Epithelial cell of proximal tubule (primary cell): ENCODE measurements at regions not wholly inside any gene's neighbourhood (a gene's known extent, or its start where the extent isn't known, plus 50 kb on each side); places are given as distances from the start of the nearest gene placed in this dataset.

Source experiments
- DNase-seq: peaks from one replicate; pipeline ENCODE4 v3.0.0-alpha.2; 2011; ENCODE audit warnings: low read depth
- H3K4me3 ChIP-seq: 2 replicates; pipeline ENCODE4 v1.5.1; 2011; ENCODE audit warnings: low read depth, mild to moderate bottlenecking, low read length
- CTCF ChIP-seq: conservative IDR thresholded peaks from 2 replicates; pipeline ENCODE4 v1.5.1; 2012; ENCODE audit warnings: low read depth, mild to moderate bottlenecking, low read length

DNA sequence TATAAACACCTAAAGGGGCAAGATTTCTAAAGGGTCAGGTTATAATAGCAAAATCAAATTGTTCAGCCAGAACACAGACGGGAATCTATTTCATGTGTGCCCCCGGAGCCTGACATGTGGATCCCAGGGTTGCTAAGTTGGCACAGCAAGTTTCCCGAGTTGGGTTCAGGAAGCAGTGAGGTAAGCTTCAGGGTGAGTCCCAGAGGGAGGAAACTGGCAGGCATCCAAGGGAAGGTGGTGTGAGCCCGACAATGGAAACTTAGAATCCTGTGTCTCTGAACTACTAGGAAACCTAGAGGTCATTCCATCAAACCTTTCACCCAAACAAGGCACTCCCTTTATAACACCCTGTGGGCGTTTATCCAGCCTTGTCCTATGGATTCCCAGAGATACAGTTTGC, 98.4 kb downstream of the ADRB2 start:
- no peak for DNase-seq
- no peak for TF ChIP-seq CTCF
- no peak overlapping the region for H3K4me3 ChIP-seq

- H3K4me3 ChIP-seq: no peak overlapping the region
- DNase-seq: no peak
- TF ChIP-seq CTCF: no peak
These were observed 99.8 kb downstream of the ADRB2 start for GRCh38 chr5:148926207-148926606.

GRCh38 chr5:148927307-148927946, 101.0 kb downstream of the ADRB2 start:
- TF ChIP-seq CTCF: no peak
- no peak overlapping the region for H3K4me3 ChIP-seq
- DNase-seq: no peak

GRCh38 chr5:148928141-148928540, 101.7 kb downstream of the ADRB2 start:
- no peak for DNase-seq
- no peak overlapping the region for H3K4me3 ChIP-seq
- TF ChIP-seq CTCF: no peak

DNA sequence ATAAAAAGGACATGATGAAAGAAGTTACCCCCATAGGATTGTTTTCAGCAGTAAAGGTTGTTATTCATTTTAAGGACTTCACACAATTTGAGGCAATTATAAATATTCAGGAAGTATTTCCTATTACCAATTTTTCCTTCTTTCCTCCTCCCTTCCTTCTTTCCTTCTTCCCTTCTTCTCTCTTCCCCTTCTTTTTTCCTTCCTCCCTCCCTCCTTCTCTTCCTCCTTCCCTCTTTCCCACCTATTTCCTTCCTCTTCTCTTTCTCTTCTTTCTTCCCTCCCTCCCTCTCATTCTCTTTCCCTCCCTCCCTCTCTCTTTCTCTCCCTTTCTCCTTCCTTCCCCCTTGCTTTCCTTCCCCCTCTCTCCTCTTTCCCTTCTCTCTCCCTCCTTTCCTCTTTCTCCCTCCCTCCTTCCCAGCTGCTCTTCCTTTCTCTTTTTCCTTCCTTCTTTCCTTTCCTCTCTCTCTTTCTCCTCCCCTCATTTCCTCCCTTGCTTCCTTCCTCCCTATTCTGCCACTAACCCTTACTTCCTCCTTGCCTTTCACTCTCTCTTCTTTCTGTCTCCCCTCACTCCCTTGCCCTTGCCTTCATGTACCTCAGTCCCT, 105.1 kb downstream of the ADRB2 start:
- TF ChIP-seq CTCF: no peak
- DNase-seq: no peak
- H3K4me3 ChIP-seq: no peak overlapping the region

DNA sequence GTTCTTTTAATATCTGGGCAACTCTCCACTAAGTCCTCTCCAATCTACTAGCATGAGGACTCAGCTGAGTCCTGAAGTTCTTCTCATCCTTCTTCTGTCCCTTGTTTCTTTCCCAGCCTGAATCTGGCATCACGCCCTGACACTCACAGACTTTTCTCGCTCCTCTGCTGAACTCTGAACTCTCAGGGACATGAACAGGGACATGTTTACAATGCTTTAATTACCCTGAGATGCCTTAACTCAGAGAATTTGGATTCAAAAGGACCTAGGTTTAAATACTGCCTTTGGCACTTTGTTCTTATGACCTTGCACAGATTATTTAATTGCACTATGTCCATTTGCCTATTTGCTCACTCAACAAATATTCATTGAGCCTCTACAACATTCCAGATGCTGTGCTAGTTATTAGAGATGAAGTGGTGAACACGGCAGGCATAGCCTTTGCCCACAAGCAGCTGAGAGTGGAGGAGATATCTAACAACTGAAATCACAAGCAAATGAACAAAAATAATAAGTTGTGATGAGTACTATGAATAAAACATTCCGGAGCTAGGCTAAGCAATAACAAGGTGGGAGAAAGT, 106.0 kb downstream of the ADRB2 start:
- DNase-seq: no peak
- no peak for TF ChIP-seq CTCF
- H3K4me3 ChIP-seq: no peak overlapping the region
